ENCODE measurements at regions not wholly inside any gene's neighbourhood (a gene's known extent, or its start where the extent isn't known, plus 50 kb on each side); places are given as distances from the start of the nearest gene placed in this dataset.
"Not testable (repeated sequence)": the region's sequence is repeated elsewhere in the genome, so short reads cannot be mapped to it uniquely, and the experiment has no call there.

DNA sequence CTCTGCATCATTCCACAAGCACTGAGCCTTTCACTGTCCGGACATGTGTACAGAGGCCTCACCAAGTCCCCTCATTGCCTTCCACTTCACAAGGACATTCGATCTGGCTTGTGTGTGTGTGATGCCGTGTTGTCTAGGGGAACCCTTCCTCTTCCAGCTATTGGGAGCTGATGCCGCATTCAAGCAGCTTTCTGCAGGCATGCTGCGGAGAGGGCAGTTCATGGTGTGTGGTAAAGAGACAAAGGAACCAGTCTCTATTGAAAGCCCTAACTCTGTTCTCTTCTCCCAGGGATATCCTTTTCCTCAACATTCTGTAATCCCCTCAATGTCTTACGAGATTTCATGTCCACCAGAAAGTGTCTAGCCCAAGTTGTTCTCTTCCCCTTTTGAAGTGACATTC is 141.6 kb downstream of the ALOX5 start:
- peaks cover 2% of the 10 kb centered on the region for H3K4me1 ChIP-seq (ENCODE audit: insufficient read depth)
- no peak overlapping the region for H3K27ac ChIP-seq
- TF ChIP-seq, protein P1, sequence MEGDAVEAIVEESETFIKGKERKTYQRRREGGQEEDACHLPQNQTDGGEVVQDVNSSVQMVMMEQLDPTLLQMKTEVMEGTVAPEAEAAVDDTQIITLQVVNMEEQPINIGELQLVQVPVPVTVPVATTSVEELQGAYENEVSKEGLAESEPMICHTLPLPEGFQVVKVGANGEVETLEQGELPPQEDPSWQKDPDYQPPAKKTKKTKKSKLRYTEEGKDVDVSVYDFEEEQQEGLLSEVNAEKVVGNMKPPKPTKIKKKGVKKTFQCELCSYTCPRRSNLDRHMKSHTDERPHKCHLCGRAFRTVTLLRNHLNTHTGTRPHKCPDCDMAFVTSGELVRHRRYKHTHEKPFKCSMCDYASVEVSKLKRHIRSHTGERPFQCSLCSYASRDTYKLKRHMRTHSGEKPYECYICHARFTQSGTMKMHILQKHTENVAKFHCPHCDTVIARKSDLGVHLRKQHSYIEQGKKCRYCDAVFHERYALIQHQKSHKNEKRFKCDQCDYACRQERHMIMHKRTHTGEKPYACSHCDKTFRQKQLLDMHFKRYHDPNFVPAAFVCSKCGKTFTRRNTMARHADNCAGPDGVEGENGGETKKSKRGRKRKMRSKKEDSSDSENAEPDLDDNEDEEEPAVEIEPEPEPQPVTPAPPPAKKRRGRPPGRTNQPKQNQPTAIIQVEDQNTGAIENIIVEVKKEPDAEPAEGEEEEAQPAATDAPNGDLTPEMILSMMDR (IDR thresholded peaks at IDR 0.05), result no peak
- TF ChIP-seq POLR2A (IDR thresholded peaks at IDR 0.05) (no peak), EP300 (IDR thresholded peaks at IDR 0.05) (no peak)
- intact Hi-C loops (cut with DNase I), result no loop called here
- 88 to 92% (median 90%) methylated on average over 6 of the region's 6 CpGs for WGBS, 3 donors
- H3K9me3 ChIP-seq, result no peaks in the 10 kb centered on the region
- no peak overlapping the region for H3K4me3 ChIP-seq
- no peak for DNase-seq
- no peaks in the 10 kb centered on the region for H3K27me3 ChIP-seq
- H3K36me3 ChIP-seq, result no peaks in the 10 kb centered on the region

DNA sequence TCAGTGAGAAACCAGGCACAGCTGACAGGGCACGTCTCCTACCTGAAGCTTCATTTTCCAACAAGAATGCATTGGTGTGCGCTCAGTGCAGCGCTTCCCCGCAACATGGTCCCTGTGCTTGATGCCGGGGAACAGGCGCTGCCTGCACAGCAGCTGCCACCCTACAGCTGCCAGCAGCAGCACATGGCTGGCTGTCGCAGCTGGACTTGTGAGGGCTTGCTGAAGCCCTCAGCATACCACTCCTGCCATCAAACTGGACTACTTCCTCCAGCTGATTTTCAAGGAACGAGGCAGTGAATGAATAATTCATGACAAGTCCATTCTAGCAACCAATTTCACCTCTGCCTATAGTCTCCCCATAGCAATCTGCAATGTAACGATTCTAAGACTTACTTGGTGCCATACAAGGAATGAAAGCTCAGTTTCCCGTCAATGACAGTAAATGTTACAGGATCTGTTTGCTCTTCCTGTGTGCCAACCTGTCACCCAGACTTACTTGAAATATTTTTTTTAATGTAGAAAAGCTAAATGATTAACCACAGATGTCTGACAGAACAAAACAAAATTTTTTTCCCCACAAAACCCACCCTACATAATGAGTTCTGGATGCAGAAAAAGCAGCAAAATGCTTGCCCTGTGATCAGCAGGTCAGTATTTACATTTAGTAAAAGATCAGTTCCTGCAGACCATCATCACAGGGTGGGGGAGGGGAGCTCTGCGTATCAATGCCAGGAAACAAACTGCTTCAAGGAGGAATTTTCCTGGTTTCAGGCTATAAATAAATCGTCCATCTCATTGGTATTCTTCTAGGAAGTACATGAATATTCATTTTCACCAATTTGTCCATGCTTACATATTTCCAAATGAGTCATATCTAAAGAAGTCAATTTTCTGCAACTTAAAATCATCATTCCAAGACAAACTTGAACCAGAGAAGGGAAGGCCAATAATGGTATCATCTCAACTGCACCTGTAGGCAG is 140.6 kb downstream of the ALOX5 start:
- Histone ChIP-seq H3K27me3 (no peaks in the 10 kb centered on the region), H3K4me3 (no peak overlapping the region), H3K4me1 (ENCODE audit: insufficient read depth) (peaks cover 2% of the 10 kb centered on the region), H3K36me3 (no peaks in the 10 kb centered on the region), H3K9me3 (no peaks in the 10 kb centered on the region), H3K27ac (no peak overlapping the region)
- no peak for DNase-seq
- WGBS, 3 donors, result 80 to 83% (median 82%) methylated on average over 12 of the region's 12 CpGs
- TF ChIP-seq, protein P1 (IDR thresholded peaks at IDR 0.05), result no peak
- TF ChIP-seq POLR2A (IDR thresholded peaks at IDR 0.05) (no peak), EP300 (IDR thresholded peaks at IDR 0.05) (no peak)
- intact Hi-C loops (cut with DNase I), result loop anchor here in 1 of 4 donors (5.0 kb wide), 1 partner anchor 768 kb away; no protein-coding TSS in a partner anchor

DNA sequence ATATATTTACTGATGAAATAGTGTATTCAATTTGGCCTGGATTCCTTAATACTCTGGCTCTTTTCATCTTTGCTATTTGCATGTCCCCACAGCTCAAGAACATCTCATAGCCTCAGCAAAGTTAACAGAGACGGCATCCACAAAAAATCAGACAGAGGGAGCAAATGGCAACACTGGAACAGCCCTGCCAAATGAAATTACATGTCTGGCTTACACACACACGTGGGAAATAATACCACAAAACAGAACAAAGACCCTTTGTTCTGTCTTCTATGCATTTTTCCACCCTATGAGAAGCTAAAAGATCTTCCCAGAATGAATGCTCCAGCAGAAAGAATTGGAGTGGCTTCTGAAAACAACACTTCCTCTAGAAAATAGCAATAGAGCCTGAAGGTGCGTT is 139.5 kb downstream of the ALOX5 start:
- peaks cover 2% of the 10 kb centered on the region for H3K4me1 ChIP-seq (ENCODE audit: insufficient read depth)
- H3K4me3 ChIP-seq, result no peak overlapping the region
- H3K36me3 ChIP-seq, result no peaks in the 10 kb centered on the region
- no peaks in the 10 kb centered on the region for H3K27me3 ChIP-seq
- TF ChIP-seq POLR2A (IDR thresholded peaks at IDR 0.05), result no peak
- TF ChIP-seq EP300 (IDR thresholded peaks at IDR 0.05), result no peak
- no peak for DNase-seq
- H3K27ac ChIP-seq, result no peak overlapping the region
- intact Hi-C loops (cut with DNase I), result loop anchor here in 1 of 4 donors (5.0 kb wide), 1 partner anchor 769 kb away; no protein-coding TSS in a partner anchor
- no peaks in the 10 kb centered on the region for H3K9me3 ChIP-seq
- WGBS, 3 donors, result 80 to 87% (median 82%) methylated on average over 3 of the region's 3 CpGs

DNA sequence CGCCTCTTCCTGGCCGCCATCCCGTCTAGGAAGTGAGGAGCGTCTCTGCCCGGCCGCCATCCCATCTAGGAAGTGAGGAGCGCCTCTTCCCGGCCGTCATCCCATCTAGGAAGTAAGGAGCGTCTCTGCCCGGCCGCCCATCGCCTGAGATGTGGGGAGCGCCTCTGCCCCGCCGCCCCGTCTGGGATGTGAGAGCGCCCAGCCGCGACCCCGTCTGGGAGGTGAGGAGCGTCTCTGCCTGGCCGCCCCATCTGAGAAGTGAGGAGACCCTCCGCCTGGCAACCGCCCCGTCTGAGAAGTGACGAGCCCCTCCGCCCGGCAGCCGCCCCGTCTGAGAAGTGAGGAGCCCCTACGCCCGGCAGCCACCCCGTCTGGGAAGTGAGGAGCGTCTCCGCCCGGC is 137.9 kb downstream of the ALOX5 start:
- WGBS, 3 donors, result 96 to 97% (median 97%) methylated on average over 34 to 37 of the region's 37 CpGs
- not testable (repeated sequence) for H3K4me3 ChIP-seq; H3K4me1 ChIP-seq (ENCODE audit: insufficient read depth); H3K27me3 ChIP-seq; DNase-seq; H3K36me3 ChIP-seq; H3K27ac ChIP-seq; H3K9me3 ChIP-seq
- intact Hi-C loops (cut with DNase I), result loop anchor here in 1 of 4 donors (5.0 kb wide), 1 partner anchor 770 kb away; no protein-coding TSS in a partner anchor

DNA sequence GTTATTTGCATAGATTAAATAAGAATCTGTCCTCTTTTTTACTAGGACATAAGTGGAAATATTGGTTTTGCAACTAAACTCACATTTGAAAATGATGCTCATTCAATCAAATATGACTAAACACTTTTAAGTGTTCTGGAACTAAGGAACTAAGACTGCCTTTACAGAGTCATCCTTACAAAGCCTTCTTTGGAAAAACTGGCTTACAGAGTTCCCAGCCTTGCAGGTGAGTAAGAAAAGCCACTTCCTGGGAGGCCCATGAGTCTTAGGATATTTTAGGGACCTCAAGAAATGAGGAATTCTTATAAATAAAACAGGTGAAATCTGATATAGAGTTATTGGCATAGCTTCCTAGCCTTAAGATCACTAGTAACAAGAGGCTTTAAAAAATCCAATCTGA is 135.5 kb downstream of the ALOX5 start:
- Histone ChIP-seq H3K4me3 (no peak overlapping the region), H3K27me3 (no peaks in the 10 kb centered on the region), H3K9me3 (no peaks in the 10 kb centered on the region), H3K36me3 (no peaks in the 10 kb centered on the region), H3K27ac (no peak overlapping the region), H3K4me1 (ENCODE audit: insufficient read depth) (no peaks in the 10 kb centered on the region)
- no peak for DNase-seq
- no peak for TF ChIP-seq POLR2A (IDR thresholded peaks at IDR 0.05)
- TF ChIP-seq EP300 (IDR thresholded peaks at IDR 0.05), result no peak
- TF ChIP-seq, protein P1 (IDR thresholded peaks at IDR 0.05), result no peak
- intact Hi-C loops (cut with DNase I), result no loop called here

All from ovary (tissue), 7 donors.